ENCODE measurements at regions not wholly inside any gene's neighbourhood (a gene's known extent, or its start where the extent isn't known, plus 50 kb on each side); places are given as distances from the start of the nearest gene placed in this dataset.

DNA sequence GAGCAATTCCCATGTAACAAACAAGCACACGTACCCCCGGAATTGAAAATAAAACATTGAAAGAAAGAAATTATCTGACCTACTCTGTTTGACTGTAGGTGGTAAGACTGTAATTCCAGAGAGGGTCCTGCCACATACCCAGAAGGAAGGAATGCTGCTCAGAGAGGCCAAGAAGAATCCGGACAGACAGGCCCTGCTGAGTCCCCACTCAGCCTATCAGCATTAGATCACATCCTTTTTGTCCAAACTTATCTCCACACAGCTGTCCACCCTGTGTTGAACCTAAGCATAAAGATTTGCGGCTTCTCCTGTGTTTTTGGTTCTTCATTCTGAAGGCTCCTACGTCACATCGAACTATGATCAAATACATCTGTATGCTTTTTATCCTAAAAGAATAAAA is 591.9 kb downstream of the QKI start:
- TF ChIP-seq, protein P1, sequence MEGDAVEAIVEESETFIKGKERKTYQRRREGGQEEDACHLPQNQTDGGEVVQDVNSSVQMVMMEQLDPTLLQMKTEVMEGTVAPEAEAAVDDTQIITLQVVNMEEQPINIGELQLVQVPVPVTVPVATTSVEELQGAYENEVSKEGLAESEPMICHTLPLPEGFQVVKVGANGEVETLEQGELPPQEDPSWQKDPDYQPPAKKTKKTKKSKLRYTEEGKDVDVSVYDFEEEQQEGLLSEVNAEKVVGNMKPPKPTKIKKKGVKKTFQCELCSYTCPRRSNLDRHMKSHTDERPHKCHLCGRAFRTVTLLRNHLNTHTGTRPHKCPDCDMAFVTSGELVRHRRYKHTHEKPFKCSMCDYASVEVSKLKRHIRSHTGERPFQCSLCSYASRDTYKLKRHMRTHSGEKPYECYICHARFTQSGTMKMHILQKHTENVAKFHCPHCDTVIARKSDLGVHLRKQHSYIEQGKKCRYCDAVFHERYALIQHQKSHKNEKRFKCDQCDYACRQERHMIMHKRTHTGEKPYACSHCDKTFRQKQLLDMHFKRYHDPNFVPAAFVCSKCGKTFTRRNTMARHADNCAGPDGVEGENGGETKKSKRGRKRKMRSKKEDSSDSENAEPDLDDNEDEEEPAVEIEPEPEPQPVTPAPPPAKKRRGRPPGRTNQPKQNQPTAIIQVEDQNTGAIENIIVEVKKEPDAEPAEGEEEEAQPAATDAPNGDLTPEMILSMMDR (IDR thresholded peaks at IDR 0.05; ENCODE audit: unreplicated experiment): no peak
- ChIA-PET POLR2A (no interaction called here), CTCF (no interaction called here)
- Mint-ChIP-seq H3K9me3 (ENCODE audit: unreplicated experiment) (peaks cover 7% of the 10 kb centered on the region), H3K27ac (ENCODE audit: low read depth, unreplicated experiment) (no peak overlapping the region), H3K4me3 (ENCODE audit: unreplicated experiment) (no peak overlapping the region), H3K27me3 (ENCODE audit: insufficient read depth, unreplicated experiment) (no peaks in the 10 kb centered on the region), H3K4me1 (ENCODE audit: insufficient read depth, unreplicated experiment) (peaks cover 13% of the 10 kb centered on the region), H3K36me3 (ENCODE audit: insufficient read depth, unreplicated experiment) (peaks cover 6% of the 10 kb centered on the region)
- BruUV-seq (replicated peaks): no TSS peak
- no peak for DNase-seq (ENCODE audit: unreplicated experiment)
- intact Hi-C loops (cut with micrococcal nuclease): no loop called here

- CTCF ChIA-PET: interaction anchor here (0.6 kb wide), 1 partner anchor 584 kb away, joined by 3 read pairs; no protein-coding TSS in a partner anchor
- Mint-ChIP-seq H3K27ac (ENCODE audit: low read depth, unreplicated experiment) (no peak overlapping the region), H3K9me3 (ENCODE audit: unreplicated experiment) (peaks cover 7% of the 10 kb centered on the region), H3K36me3 (ENCODE audit: insufficient read depth, unreplicated experiment) (peaks cover 6% of the 10 kb centered on the region), H3K4me3 (ENCODE audit: unreplicated experiment) (no peak overlapping the region), H3K27me3 (ENCODE audit: insufficient read depth, unreplicated experiment) (no peaks in the 10 kb centered on the region), H3K4me1 (ENCODE audit: insufficient read depth, unreplicated experiment) (peaks cover 13% of the 10 kb centered on the region)
- POLR2A ChIA-PET: no interaction called here
- intact Hi-C loops (cut with micrococcal nuclease): no loop called here
- TF ChIP-seq, protein P1 (IDR thresholded peaks at IDR 0.05; ENCODE audit: unreplicated experiment): no peak
- no peak for DNase-seq (ENCODE audit: unreplicated experiment)
- BruUV-seq (replicated peaks): no TSS peak
Observed at GRCh38 chr6:164005004-164005711, 590.6 kb downstream of the QKI start.

DNA sequence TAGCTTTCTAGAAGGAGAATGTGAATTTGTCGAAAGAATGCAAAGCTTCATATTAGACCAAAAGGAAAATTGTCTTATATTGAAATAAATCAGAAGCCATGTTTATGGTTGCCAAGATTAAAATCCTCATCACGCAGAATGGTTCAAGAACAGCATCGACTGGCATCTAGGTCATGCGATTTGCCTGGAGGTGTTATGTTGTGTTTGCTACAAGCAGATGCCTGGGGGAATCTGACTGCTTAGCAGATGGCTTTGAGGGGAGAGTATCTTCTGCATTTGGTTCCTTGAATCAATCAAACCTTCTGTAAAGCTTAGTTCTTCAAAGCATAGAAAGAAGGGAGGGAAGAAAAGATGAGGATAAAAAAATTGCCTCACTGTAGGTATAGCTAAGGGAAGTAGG is 585.8 kb downstream of the QKI start:
- ChIA-PET CTCF (interaction anchor here (0.6 kb wide), 1 partner anchor 1108 kb away, joined by 3 read pairs; no protein-coding TSS in a partner anchor), POLR2A (interaction anchor here (0.6 to 0.8 kb wide), 2 partner anchors 8 to 21 kb away, joined by 3 read pairs; no protein-coding TSS in a partner anchor)
- H3K9me3 Mint-ChIP-seq (ENCODE audit: unreplicated experiment): peaks cover 7% of the 10 kb centered on the region
- H3K36me3 Mint-ChIP-seq (ENCODE audit: insufficient read depth, unreplicated experiment): peaks cover 6% of the 10 kb centered on the region
- BruUV-seq (replicated peaks): no TSS peak
- no peaks in the 10 kb centered on the region for H3K27me3 Mint-ChIP-seq (ENCODE audit: insufficient read depth, unreplicated experiment)
- DNase-seq (ENCODE audit: unreplicated experiment): no peak
- no peak overlapping the region for H3K27ac Mint-ChIP-seq (ENCODE audit: low read depth, unreplicated experiment)
- TF ChIP-seq, protein P1 (IDR thresholded peaks at IDR 0.05; ENCODE audit: unreplicated experiment): no peak
- H3K4me3 Mint-ChIP-seq (ENCODE audit: unreplicated experiment): no peak overlapping the region
- intact Hi-C loops (cut with micrococcal nuclease): no loop called here
- H3K4me1 Mint-ChIP-seq (ENCODE audit: insufficient read depth, unreplicated experiment): peaks cover under 1% of the 10 kb centered on the region

DNA sequence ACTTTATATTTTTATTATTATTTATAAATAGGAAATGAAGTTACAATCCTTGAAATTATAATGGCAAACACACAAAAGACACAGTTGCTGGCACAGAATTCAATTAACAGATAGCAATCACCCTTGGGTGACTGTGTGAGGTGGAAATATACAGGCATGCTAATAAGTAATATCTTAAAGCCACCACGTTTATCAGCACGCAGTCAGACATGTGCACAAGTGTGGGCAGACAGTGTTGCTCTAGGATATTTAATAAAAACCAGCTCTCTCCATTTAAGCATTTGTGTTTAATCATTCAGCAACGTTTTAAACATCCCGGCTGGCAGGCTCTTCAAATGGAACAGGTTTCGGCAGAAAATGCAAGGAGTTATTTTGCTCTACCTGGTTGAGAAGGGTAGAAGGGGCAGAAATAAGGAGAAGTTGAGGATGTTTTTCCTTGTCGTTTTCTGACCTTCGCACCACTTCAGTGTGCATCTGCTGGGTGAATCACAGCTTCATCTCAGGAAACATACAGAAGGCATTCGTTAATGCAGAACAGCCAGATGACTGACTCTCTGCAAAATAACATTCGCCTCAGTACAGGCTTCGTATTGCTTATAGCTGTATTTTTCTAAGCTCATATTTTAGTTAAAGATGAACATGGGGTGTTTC is 585.1 kb downstream of the QKI start:
- Mint-ChIP-seq H3K27me3 (ENCODE audit: insufficient read depth, unreplicated experiment) (no peaks in the 10 kb centered on the region), H3K4me3 (ENCODE audit: unreplicated experiment) (no peak overlapping the region), H3K4me1 (ENCODE audit: insufficient read depth, unreplicated experiment) (no peaks in the 10 kb centered on the region), H3K36me3 (ENCODE audit: insufficient read depth, unreplicated experiment) (peaks cover 6% of the 10 kb centered on the region), H3K27ac (ENCODE audit: low read depth, unreplicated experiment) (no peak overlapping the region), H3K9me3 (ENCODE audit: unreplicated experiment) (peaks cover 7% of the 10 kb centered on the region)
- CTCF ChIA-PET: interaction anchor here (0.6 kb wide), 1 partner anchor 1107 kb away, joined by 3 read pairs; no protein-coding TSS in a partner anchor
- intact Hi-C loops (cut with micrococcal nuclease): no loop called here
- no peak for DNase-seq (ENCODE audit: unreplicated experiment)
- POLR2A ChIA-PET: interaction anchor here (0.6 to 0.8 kb wide), 2 partner anchors 9 to 20 kb away, joined by 3 read pairs; no protein-coding TSS in a partner anchor
- TF ChIP-seq, protein P1 (IDR thresholded peaks at IDR 0.05; ENCODE audit: unreplicated experiment): no peak
- BruUV-seq (replicated peaks): no TSS peak
